HG03139 (cell line): ENCODE measurements at regions not wholly inside any gene's neighbourhood (a gene's known extent, or its start where the extent isn't known, plus 50 kb on each side); places are given as distances from the start of the nearest gene placed in this dataset.
"Not testable (repeated sequence)": the region's sequence is repeated elsewhere in the genome, so short reads cannot be mapped to it uniquely, and the experiment has no call there.

Experiments
- ATAC-seq: cut with Tn5 transposase; IDR thresholded peaks from one replicate; pipeline ENCODE4 v1.9.1; 2021; ENCODE audit not compliant: unreplicated experiment

GRCh38 chr3:88283242-88283592 is 133.5 kb downstream of the C3orf38 start:
- ATAC-seq: no peak

GRCh38 chr3:88291486-88291885 is 141.7 kb downstream of the C3orf38 start:
- no peak for ATAC-seq

GRCh38 chr3:88298189-88298588 is 148.4 kb downstream of the C3orf38 start:
- ATAC-seq: no peak

- ATAC-seq: no peak
Measured at GRCh38 chr3:88301273-88301995, 151.7 kb downstream of the C3orf38 start.

- ATAC-seq: no peak
Measured at GRCh38 chr3:88301996-88302393, 152.2 kb downstream of the C3orf38 start.

GRCh38 chr3:88303331-88303904 is 153.7 kb downstream of the C3orf38 start:
- ATAC-seq: not testable (repeated sequence)

- ATAC-seq: no peak
Measured at GRCh38 chr3:88307666-88308065, 157.9 kb downstream of the C3orf38 start.

GRCh38 chr3:88311826-88312225 is 162.1 kb downstream of the C3orf38 start:
- ATAC-seq: no peak

- no peak for ATAC-seq
Measured at GRCh38 chr3:88312256-88312655, 162.5 kb downstream of the C3orf38 start.

- no peak for ATAC-seq
Measured at GRCh38 chr3:88318067-88318466, 168.3 kb downstream of the C3orf38 start.

- no peak for ATAC-seq
Measured at GRCh38 chr3:88321363-88322050, 171.7 kb downstream of the C3orf38 start.

- no peak for ATAC-seq
Measured at GRCh38 chr3:88324788-88325187, 175.0 kb downstream of the C3orf38 start.

GRCh38 chr3:88334187-88334868 is 184.6 kb downstream of the C3orf38 start:
- no peak for ATAC-seq

GRCh38 chr3:88336894-88337293 is 187.1 kb downstream of the C3orf38 start:
- no peak for ATAC-seq

GRCh38 chr3:88343264-88343663 is 193.5 kb downstream of the C3orf38 start:
- no peak for ATAC-seq

- no peak for ATAC-seq
Measured at GRCh38 chr3:88346643-88347042, 196.9 kb downstream of the C3orf38 start.

- ATAC-seq: no peak
Measured at GRCh38 chr3:88362428-88362827, 212.7 kb downstream of the C3orf38 start.

GRCh38 chr3:88364926-88365325 is 215.2 kb downstream of the C3orf38 start:
- ATAC-seq: no peak

GRCh38 chr3:88369337-88369736 is 219.6 kb downstream of the C3orf38 start:
- ATAC-seq: no peak

GRCh38 chr3:88369767-88370166 is 220.0 kb downstream of the C3orf38 start:
- ATAC-seq: no peak

- ATAC-seq: no peak
Measured at GRCh38 chr3:88385090-88385489, 235.3 kb downstream of the C3orf38 start.

- no peak for ATAC-seq
Measured at GRCh38 chr3:88398581-88398980, 248.8 kb downstream of the C3orf38 start.
